Activated CD4-positive, alpha-beta T cell treated with anti-CD3 and anti-CD28 coated beads for 24 hours (primary cell): ENCODE measurements at regions not wholly inside any gene's neighbourhood (a gene's known extent, or its start where the extent isn't known, plus 50 kb on each side); places are given as distances from the start of the nearest gene placed in this dataset.

Source experiments
- DNase-seq, 2 donors: peaks; one replicate each; pipeline ENCODE4 v3.0.0-alpha.2; 2020; ENCODE audit warnings: low read depth in 2 of 2

DNA sequence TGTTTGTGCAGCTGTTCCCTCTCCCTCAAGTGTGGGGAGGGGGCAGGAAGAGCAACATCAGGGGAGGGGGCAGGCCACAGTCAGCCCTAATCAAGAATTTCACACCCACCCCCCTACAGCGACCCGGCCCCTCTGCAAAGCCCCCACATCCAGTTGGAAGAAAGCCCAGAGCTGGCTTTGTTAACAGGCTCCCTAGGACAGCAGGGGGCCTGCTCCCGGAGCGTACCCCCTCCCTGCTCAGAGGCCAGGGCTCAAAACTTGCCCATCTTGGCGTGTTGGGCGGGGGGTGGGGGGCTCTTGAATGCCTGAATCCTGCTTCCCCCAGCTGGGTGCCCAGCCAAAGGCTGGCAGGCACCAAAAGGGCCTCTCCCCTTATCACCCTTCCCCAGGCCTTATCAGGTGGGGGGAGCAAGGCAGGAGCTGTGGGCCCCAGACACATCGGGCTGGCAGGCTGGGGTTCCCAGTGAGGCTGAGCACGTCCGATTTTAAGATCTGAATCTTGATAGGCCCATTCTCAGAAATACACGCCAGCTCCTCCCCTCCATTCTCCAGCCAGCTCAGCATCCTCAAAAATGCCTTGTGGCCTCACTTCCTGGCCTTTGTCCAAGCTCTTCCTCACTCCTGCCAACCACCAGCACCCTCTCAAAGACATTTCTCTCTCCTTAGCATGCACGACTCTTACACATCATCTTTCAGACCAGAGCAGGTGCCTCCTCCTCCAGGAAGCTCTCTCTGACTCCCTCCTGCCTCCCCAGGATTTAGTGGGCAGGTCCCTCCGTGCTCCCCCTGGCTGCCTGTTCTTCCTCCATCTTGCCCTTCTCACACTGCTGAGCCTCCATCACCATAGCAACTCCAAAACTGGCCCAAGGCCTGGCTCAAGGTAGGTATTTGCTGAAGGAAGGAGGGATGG lies 384.8 kb downstream of the MN1 start:
- no peak for DNase-seq

- DNase-seq, result no peak
Measured at GRCh38 chr22:27417421-27417814, 384.1 kb downstream of the MN1 start.

- no peak for DNase-seq
Measured at GRCh38 chr22:27418261-27418660, 383.3 kb downstream of the MN1 start.

GRCh38 chr22:27419473-27419872 lies 382.1 kb downstream of the MN1 start:
- DNase-seq, result no peak

- no peak for DNase-seq
Measured at GRCh38 chr22:27420195-27420816, 381.2 kb downstream of the MN1 start.

DNA sequence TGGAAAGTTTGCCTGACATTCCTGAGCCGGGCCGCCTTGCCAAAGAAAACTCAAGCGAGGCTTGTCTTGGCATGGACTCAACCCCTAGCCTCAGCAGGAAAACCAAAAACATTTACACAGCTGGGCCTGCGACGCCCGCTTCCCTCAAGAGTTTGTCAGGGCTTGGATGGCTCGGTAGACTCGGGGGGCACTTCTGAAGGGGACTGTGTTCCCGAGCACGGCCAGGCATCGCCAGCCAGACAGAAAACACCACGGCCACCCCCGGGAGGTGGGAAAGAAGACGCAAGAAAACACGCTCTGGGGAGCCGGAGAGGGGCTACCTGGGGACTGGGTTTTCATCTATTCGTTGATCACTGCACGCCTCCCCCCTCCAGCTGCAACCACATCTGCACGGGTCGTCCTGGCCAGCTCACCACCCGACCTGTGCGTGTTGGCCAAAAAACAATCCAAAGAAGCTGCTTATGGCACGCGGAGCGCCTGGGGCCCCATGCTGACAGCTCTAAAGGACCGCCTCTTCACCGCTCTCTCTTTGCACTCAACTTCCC lies 380.7 kb downstream of the MN1 start:
- DNase-seq, result no peak

DNA sequence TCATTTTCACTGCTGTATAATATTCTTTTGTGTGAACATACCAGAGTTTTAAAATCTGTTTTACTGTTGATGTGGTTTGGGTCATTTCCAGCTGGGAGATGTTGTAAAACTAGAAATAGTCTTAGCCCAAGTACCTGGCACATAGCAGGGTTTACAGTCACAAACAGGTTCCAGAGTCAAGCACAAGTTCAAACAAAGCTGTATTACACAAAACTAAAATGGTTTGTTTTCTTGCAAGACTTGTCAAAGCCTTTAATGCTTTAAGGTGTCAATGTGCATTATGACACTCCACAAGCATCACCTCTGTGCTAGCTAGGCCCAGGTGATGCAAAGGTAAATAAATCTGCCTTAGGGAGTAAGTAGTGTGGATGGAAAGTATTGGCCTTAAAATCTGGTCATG lies 379.1 kb downstream of the MN1 start:
- DNase-seq, result no peak

DNA sequence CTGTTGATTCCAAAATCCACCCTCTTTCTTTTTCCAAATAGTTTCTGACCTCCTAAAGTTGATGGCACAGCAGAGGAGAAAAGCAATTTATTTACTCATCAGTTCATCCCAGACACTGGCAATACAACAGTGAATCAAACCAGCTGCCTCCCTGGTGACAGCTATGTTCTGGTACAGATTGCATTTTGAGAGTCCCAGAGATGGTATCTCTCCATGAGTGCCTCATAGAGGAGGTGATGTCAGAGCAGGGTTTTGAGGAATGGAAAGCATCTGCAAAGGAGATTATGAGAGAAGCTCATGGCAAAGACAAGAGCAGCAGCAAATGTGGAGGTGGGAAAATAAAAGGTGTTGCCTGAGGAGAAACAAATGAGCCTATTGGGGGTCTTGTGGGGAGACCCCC lies 377.2 kb downstream of the MN1 start:
- no peak for DNase-seq

DNA sequence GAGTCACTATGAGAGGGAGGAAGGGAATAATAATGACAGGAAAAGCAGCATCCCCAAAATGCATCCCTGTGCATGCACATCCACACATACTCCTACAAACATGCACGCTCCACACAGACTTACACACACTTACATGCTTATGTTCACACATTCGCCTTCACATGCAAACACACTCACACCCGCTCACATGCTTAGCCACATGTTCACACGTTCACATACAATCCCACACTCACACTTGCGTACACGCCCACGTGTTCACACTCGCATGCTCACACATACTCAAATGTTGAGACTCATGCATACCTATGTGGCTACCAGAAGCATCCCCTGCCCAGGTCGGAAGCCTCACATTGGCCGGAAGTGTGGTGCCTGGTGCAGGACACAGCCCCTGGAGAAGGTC lies 372.1 kb downstream of the MN1 start:
- no peak for DNase-seq

DNA sequence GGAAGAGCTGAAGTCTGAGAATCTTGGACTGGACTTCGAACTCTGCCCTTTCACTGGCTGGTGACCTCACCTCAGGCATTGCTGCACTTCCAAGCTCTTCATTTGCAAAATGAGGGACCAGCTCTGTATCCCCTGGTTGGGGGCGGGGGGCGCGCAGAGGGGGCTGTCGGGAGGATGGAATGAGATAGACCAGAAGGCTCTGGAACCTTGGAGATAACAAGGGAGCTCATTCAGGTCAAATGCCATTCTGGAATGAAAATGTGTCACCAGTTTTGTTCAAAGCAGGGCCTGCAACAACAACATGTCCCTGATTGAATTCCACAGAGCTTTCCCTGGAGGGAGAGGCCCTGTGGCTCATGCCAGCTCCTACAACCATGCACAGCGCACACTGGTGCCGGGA lies 370.5 kb downstream of the MN1 start:
- no peak for DNase-seq

DNA sequence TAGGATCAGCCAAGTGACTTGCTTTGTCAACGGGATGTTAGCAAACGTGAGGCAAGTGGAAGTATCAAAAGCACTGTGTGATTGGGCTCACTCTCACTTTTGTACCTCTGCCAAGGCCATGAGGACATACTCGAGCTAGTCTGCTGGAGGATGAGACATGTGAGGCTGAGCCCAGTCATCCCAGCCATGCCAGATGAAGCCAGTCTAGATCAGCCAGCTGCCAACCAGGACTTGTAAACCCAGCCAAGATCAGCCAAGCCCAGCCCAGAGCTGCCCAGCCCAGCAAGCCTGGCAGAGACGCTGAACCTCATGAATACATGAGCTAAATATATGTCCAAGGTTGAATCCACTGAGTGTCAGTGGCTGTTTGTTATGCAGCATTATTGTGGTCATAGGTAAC lies 369.7 kb downstream of the MN1 start:
- no peak for DNase-seq

- DNase-seq, result no peak
Measured at GRCh38 chr22:27433099-27433498, 368.5 kb downstream of the MN1 start.

GRCh38 chr22:27433585-27434190 lies 367.9 kb downstream of the MN1 start:
- DNase-seq, result no peak

DNA sequence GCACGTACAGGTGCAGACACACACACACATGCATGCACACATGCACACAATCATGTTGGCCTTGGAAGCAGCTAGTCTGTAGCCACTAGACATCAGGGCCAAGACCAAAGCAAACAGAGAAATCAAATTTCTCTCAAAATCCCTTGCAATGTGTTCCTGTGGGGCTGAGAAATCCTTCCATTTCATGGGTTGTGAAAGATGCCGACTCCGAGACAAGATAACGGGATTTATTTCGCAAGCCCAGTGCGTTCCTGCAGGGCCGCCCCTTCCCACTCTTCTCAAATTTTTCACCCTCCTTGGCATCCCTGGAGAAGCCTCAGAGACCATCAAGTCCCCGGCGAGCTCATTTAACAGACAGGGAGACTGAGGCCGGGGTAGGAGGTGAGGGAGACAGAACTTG lies 366.7 kb downstream of the MN1 start:
- no peak for DNase-seq

- no peak for DNase-seq
Measured at GRCh38 chr22:27435844-27436576, 365.5 kb downstream of the MN1 start.

DNA sequence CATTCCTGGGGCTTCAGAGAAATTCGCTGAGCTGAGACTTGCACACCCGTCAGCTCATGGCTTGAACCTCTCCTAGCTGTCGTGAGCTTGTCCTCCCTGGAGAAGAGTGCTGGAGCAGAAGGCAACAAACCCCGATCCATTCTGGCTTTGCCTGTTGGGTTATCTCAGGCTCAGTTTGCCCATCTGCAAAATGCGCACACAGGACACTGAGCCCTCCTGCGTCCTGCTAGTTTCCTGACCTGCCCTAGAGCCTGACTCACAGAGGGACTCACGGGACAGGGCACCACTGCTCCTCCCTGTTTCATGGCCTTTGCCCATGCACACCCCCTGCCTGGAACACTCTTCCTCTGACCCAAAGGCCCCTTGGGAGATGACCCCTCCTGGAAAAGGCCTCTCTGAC lies 365.0 kb downstream of the MN1 start:
- DNase-seq, result no peak

DNA sequence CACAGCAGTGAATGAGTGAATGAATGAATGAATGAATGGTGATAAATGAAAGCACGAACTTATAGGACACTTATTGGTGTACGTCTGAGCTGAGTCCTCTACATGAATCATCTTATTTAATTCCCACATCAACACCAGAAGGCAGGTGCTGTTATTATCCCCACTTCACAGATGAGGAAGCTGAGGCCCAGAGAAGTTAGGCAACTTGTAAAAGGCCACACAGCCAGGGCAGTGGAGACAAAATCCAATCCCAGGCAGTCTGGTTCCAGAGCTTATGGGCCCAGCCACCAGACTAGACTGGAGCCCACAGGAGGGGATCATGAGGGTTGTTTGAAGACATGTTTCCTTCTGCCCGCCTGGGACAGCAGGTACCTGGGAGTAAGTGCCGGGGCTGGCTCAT lies 364.0 kb downstream of the MN1 start:
- DNase-seq, result no peak

- no peak for DNase-seq
Measured at GRCh38 chr22:27438271-27438980, 363.1 kb downstream of the MN1 start.

DNA sequence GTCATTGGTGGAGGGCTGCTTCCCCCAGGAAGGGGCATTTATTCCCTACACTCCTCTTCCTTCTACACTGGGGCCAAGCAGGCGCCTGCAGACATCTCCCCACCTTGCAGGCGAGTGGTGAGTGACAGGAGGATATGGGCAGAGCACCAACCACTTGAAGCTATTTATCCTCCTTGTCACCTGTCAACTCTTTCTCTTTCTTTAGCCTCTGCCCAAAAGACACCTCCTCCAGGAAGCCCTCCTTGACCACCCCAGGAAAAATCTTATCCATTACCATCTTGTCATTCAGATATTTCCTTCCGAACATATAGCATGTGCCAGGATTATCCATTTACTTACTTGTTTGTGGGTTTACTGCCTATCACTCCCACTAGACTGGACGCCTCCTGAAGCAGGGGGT lies 362.4 kb downstream of the MN1 start:
- DNase-seq, result no peak

DNA sequence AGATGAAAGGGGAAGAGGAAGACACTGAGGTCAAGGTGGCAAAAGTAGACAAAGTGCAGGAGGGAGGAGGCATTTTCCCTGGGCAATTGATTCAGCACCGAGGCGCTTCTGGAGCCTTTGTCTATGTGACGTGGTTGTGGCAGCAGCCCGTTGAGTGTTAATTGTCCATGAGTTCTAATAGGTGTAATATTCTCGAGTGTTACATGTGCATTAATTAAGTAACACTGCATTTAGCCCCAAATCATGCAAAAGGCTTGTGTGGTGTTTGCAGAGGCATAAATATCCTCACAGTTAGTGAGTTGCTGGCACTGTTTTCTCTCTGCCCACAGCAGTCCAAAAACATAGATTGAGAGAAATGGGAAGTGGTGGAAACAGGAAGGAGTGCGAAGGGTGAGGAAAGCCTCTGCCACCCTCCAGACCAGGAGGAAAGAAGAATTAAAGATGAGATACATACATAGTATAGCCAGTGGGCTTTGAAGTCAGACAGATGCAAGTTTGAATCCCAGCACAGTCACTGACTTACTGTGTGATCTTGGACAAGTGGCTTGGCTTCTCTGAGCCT lies 361.2 kb downstream of the MN1 start:
- DNase-seq, result no peak
